K562 (cell line): ENCODE measurements at regions not wholly inside any gene's neighbourhood (a gene's known extent, or its start where the extent isn't known, plus 50 kb on each side); places are given as distances from the start of the nearest gene placed in this dataset.

Source experiments
- ARID3B ChIP-seq: fragments of 250-450 bp; sonication (Bioruptor Pico); IDR thresholded peaks from 2 replicates; pipeline ENCODE4 v1.4.0; 2020; ENCODE audit warnings: borderline replicate concordance
- PBX2 ChIP-seq, 2 experiments: IDR thresholded peaks in 1 of 2; conservative IDR thresholded peaks in 1 of 2; 2 replicates each; pipeline ENCODE4 v1.6.1; 2016; ENCODE audit warnings: low read depth in 2 of 2, mild to moderate bottlenecking in 1 of 2, missing compliant biosample characterization in 1 of 2, missing genetic modification characterization in 1 of 2, moderate library complexity in 1 of 2
- POU5F1 ChIP-seq: fragments of 150-350 bp; IDR thresholded peaks from 2 replicates; pipeline ENCODE4 v1.6.1; 2014; ENCODE audit warnings: borderline replicate concordance, low read length, low read depth, mild to moderate bottlenecking; ENCODE audit not compliant: partially characterized antibody
- PREB ChIP-seq: sonication (generic); formaldehyde crosslinking; IDR thresholded peaks from 2 replicates; pipeline ENCODE4 v1.8.1; 2023; ENCODE audit warnings: mild to moderate bottlenecking, missing genetic modification reagents
- PTBP1 ChIP-seq: fragments of 200-400 bp; formaldehyde crosslinking; IDR thresholded peaks from 2 replicates; pipeline ENCODE4 v1.6.1; 2017; ENCODE audit warnings: low read depth, low read length
- TFE3 ChIP-seq: fragments of 450-650 bp; formaldehyde crosslinking; IDR thresholded peaks from 2 replicates; pipeline ENCODE4 v1.4.0; 2020; ENCODE audit warnings: mild to moderate bottlenecking, mixed read lengths
- ZNF277 ChIP-seq: fragments of 250-450 bp; sonication (Bioruptor Pico); IDR thresholded peaks from 2 replicates; pipeline ENCODE4 v1.8.0; 2022; ENCODE audit warnings: inconsistent platforms, mild to moderate bottlenecking, moderate library complexity, borderline replicate concordance
- ZNF584 ChIP-seq: fragments of 200-800 bp; sonication (Bioruptor generic); IDR thresholded peaks from 2 replicates; pipeline ENCODE4 v1.6.1; 2016; ENCODE audit warnings: low read depth, mild to moderate bottlenecking, missing genetic modification characterization, missing compliant biosample characterization
- ZNF830 ChIP-seq: fragments of 250-450 bp; sonication (Bioruptor Pico); IDR thresholded peaks from 2 replicates; pipeline ENCODE4 v1.5.0; 2021; ENCODE audit warnings: mild to moderate bottlenecking

GRCh38 chr5:50574121-50574520 is 92.3 kb upstream of the PARP8 start (continued):
- TF ChIP-seq PBX2 (CRISPR knock-in tag; IDR thresholded peaks at IDR 0.05; ENCODE audit: low read depth) = no peak
- no peak for TF ChIP-seq PBX2 (tag; conservative IDR thresholded peaks at IDR 0.05; ENCODE audit: low read depth)
- TF ChIP-seq ZNF277 (CRISPR knock-in tag) = no peak
- no peak for TF ChIP-seq ARID3B (CRISPR knock-in tag)
- no peak for TF ChIP-seq TFE3 (CRISPR knock-in tag)
- TF ChIP-seq ZNF830 (CRISPR knock-in tag) = no peak
- TF ChIP-seq ZNF584 (CRISPR knock-in tag) = no peak
- TF ChIP-seq PREB = no peak
- TF ChIP-seq POU5F1 = no peak
- no peak for TF ChIP-seq PTBP1
